BLaER1 (cell line): ENCODE measurements at regions not wholly inside any gene's neighbourhood (a gene's known extent, or its start where the extent isn't known, plus 50 kb on each side); places are given as distances from the start of the nearest gene placed in this dataset.
"Not testable (repeated sequence)": the region's sequence is repeated elsewhere in the genome, so short reads cannot be mapped to it uniquely, and the experiment has no call there.

ENCODE experiments used
- H3K27ac ChIP-seq: shearing (Covaris generic); formaldehyde crosslinking; 2 replicates; pipeline ENCODE4 v1.8.1; 2022
- H3K27me3 ChIP-seq: shearing (Covaris generic); formaldehyde crosslinking; 2 replicates; pipeline ENCODE4 v1.8.1; 2022
- H3K36me3 ChIP-seq: shearing (Covaris generic); formaldehyde crosslinking; 2 replicates; pipeline ENCODE4 v1.8.1; 2022
- H3K4me1 ChIP-seq: shearing (Covaris generic); formaldehyde crosslinking; 2 replicates; pipeline ENCODE4 v1.8.1; 2022
- H3K4me2 ChIP-seq: shearing (Covaris generic); formaldehyde crosslinking; 2 replicates; pipeline ENCODE4 v1.8.1; 2022
- H3K4me3 ChIP-seq: shearing (Covaris generic); formaldehyde crosslinking; 2 replicates; pipeline ENCODE4 v1.8.1; 2022
- H3K9ac ChIP-seq: shearing (Covaris generic); formaldehyde crosslinking; 2 replicates; pipeline ENCODE4 v1.8.1; 2022
- H3K9me3 ChIP-seq: shearing (Covaris generic); formaldehyde crosslinking; 2 replicates; pipeline ENCODE4 v1.8.1; 2022
- H4K20me1 ChIP-seq: shearing (Covaris generic); formaldehyde crosslinking; 2 replicates; pipeline ENCODE4 v1.8.1; 2022
- Cebpa-rat ChIP-seq: shearing (Covaris generic); IDR thresholded peaks from 2 replicates; pipeline ENCODE4 v1.8.1; 2022

DNA sequence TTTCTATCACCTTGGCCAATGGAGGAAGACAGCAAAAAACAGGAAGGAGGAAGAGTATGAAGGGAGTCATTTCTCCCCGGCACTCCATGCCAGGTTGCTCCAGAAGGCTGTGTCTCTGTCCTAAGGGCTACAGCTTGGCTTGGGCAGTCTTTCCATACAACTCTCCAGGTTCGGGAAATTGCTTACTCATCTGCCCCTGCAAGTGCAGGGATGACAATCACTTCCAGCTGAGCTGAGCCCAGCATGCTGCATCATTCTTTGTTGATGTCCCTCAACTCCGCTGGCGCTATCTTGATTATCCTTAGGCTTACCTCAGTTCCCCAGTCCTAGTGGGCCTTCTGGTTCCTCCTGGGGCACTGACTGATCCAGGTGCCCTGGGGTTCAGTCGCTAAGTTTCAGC is 86.9 kb upstream of the COPS8 start:
- H3K4me3 ChIP-seq: no peak overlapping the region
- no peak for TF ChIP-seq Cebpa-rat
- H3K4me2 ChIP-seq: no peak overlapping the region
- no peaks in the 10 kb centered on the region for H3K36me3 ChIP-seq
- H3K4me1 ChIP-seq: peaks cover 93% of the 10 kb centered on the region
- peaks cover 21% of the 10 kb centered on the region for H3K9me3 ChIP-seq
- no peak overlapping the region for H3K9ac ChIP-seq
- H3K27me3 ChIP-seq: no peaks in the 10 kb centered on the region
- H4K20me1 ChIP-seq: no peaks in the 10 kb centered on the region
- no peak overlapping the region for H3K27ac ChIP-seq

DNA sequence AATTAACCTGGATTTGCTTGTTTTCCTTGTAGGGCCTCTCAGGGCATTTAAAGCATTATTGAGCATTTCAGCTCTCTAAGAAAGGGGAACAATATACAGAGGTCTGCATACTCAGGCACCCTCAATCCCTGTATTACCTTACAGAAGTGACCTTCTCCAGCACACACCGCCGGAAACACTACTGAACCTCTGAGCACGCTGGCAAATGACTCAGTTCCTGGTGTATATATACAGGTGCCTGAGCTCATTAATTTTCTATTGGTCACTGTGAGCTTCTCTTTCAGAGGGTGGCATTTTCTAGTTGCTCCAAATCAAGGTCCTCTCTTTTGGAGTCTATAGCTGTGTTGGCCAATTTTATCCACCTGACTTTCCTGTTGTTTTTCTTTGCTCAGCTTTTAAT is 85.2 kb upstream of the COPS8 start:
- H3K27ac ChIP-seq: no peak overlapping the region
- H3K9ac ChIP-seq: no peak overlapping the region
- peak overlapping the region; percentile 28 for H3K4me2 ChIP-seq
- H3K4me1 ChIP-seq: peaks cover 92% of the 10 kb centered on the region
- H4K20me1 ChIP-seq: no peaks in the 10 kb centered on the region
- no peaks in the 10 kb centered on the region for H3K36me3 ChIP-seq
- no peak overlapping the region; the same call in 1 of the 2 replicates for H3K4me3 ChIP-seq
- H3K27me3 ChIP-seq: no peaks in the 10 kb centered on the region
- TF ChIP-seq Cebpa-rat: no peak
- H3K9me3 ChIP-seq: peaks cover 26% of the 10 kb centered on the region

- H3K4me3 ChIP-seq, H3K4me2 ChIP-seq, H3K9me3 ChIP-seq, H3K36me3 ChIP-seq, H3K9ac ChIP-seq, H3K27ac ChIP-seq, H4K20me1 ChIP-seq, H3K27me3 ChIP-seq: not testable (repeated sequence)
- H3K4me1 ChIP-seq: peaks cover 45% of the 10 kb centered on the region
Measured at GRCh38 chr2:237005341-237005740, 80.3 kb upstream of the COPS8 start.

DNA sequence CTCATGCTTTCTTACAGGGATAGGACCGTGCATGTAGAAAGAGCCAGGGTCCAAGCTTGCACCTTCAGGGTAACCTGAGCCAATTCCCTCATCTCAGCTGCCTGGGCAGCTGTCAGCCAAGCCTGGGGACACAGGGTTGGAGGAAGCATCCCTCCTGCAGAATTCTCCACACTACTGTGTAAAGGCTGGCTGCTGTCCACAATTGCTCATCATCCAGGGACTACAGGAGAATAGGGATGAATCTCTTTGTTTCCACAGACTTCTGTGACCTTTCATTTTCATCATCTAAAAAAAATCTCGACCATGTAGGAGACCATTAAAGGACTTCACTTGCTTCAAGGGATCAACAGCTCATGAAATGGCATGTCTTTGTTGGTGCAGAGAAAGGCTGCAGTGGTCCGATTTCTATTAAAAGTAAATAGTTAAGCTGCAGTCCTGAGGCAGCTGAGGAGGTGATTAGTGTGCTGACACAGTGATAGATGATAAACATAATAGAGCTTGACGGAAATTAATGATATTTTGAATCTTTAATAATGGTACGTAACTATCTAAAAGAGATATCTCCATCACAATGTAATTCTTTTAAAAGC is 74.4 kb upstream of the COPS8 start:
- Histone ChIP-seq H3K27me3 (no peaks in the 10 kb centered on the region), H3K36me3 (no peaks in the 10 kb centered on the region)
- no peak for TF ChIP-seq Cebpa-rat

GRCh38 chr2:237012004-237012403 is 73.7 kb upstream of the COPS8 start:
- Histone ChIP-seq H4K20me1 (no peaks in the 10 kb centered on the region), H3K27ac (no peak overlapping the region), H3K9me3 (peaks cover 9% of the 10 kb centered on the region; the same call in 1 of the 2 replicates), H3K9ac (no peak overlapping the region), H3K4me2 (no peak overlapping the region), H3K4me1 (no peaks in the 10 kb centered on the region), H3K4me3 (no peak overlapping the region), H3K27me3 (no peaks in the 10 kb centered on the region), H3K36me3 (no peaks in the 10 kb centered on the region)
- TF ChIP-seq Cebpa-rat: no peak

More for the DNA sequence above, 74.4 kb upstream of the COPS8 start:
- Histone ChIP-seq H3K4me1 (no peaks in the 10 kb centered on the region), H4K20me1 (no peaks in the 10 kb centered on the region), H3K4me2 (no peak overlapping the region), H3K4me3 (no peak overlapping the region), H3K9me3 (peaks cover 9% of the 10 kb centered on the region; the same call in 1 of the 2 replicates), H3K27ac (no peak overlapping the region), H3K9ac (no peak overlapping the region)

DNA sequence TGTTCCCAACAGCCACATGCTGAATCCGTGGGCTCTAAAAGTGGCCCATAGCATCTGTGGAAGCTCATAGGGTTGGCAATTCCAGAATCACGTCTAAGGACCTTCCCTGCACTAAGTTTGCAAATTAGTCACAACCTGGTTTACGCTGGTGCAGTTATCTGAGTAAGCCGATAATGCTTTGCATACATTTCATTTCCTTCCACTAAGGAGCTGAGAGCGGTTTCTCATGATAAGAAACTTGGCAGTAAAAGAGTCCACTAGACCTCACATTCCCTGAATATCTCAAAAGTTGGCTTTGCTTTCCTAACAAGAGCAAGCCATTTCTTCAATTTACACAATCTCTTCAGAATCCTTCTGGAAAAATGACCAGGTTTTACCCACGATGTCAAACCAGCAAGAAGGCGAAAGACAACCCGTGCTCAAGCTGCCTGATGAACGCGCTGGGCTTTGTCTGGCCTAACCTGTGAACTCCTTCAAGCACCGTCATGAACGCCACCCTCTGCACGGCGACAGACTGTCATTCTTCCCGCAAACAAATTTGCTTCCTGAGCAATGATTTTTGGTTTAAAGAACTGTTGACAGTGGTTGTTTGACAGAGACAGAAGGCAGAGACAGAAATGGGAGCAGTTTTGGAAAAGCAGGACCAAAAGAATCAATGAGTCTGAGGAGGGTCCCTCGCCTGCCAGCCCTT is 73.0 kb upstream of the COPS8 start:
- Histone ChIP-seq H4K20me1 (no peaks in the 10 kb centered on the region), H3K9me3 (peaks cover 9% of the 10 kb centered on the region; the same call in 1 of the 2 replicates), H3K27me3 (no peaks in the 10 kb centered on the region), H3K36me3 (no peaks in the 10 kb centered on the region), H3K9ac (no peak overlapping the region), H3K4me1 (no peaks in the 10 kb centered on the region), H3K27ac (no peak overlapping the region), H3K4me2 (no peak overlapping the region), H3K4me3 (no peak overlapping the region)
- no peak for TF ChIP-seq Cebpa-rat

DNA sequence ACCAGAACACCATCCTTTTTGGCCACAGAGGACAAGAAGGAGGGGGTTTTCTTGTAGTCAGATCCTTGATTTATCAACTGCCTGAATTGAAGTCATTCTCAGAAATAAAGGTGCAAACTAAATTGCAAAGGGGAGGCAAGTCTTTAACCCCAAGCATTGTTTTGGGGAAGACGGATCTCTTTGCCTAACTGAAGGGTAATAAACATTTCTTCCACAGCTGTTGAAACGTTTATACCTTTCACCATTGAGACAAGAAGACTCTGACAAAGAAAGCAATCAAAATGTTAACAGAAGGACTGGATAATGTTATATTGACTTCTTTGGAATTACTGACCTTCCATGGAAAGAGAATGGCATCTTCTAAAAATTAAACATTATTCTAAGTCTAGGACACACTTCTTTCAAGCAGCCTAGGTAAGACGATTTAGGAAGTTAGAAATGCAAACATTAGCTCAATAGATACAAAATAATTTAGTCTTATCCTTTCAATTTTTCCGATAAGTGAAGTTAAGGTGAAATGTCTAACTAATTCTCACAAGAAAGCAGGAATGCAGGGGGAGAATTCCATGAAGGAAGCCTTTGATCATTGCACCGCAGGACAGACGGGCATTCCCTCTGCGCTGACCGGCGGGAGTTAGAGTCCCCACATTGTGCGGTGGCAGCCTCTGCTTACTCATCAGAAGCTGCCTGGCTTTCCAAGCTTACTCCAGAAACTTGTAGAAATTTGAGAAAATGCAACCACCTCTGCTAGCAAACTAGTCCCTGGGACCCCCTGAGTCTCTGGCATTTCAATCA is 69.4 kb upstream of the COPS8 start:
- Histone ChIP-seq H3K4me3 (no peak overlapping the region), H3K27me3 (no peaks in the 10 kb centered on the region), H3K36me3 (no peaks in the 10 kb centered on the region), H3K27ac (no peak overlapping the region), H3K9me3 (peaks cover 9% of the 10 kb centered on the region; the same call in 1 of the 2 replicates), H3K9ac (no peak overlapping the region), H3K4me1 (peaks cover 11% of the 10 kb centered on the region), H3K4me2 (no peak overlapping the region), H4K20me1 (no peaks in the 10 kb centered on the region)
- no peak for TF ChIP-seq Cebpa-rat

- Histone ChIP-seq H3K27me3 (no peaks in the 10 kb centered on the region), H3K27ac (no peak overlapping the region), H4K20me1 (no peaks in the 10 kb centered on the region), H3K4me3 (no peak overlapping the region), H3K4me2 (peak overlapping the region; percentile 30; the same call in 1 of the 2 replicates), H3K36me3 (no peaks in the 10 kb centered on the region), H3K9me3 (peaks cover 9% of the 10 kb centered on the region), H3K9ac (no peak overlapping the region), H3K4me1 (peaks cover 17% of the 10 kb centered on the region)
- no peak for TF ChIP-seq Cebpa-rat
Measured at GRCh38 chr2:237020090-237020489, 65.6 kb upstream of the COPS8 start.

GRCh38 chr2:237022533-237022932 is 63.2 kb upstream of the COPS8 start:
- H3K4me3 ChIP-seq: no peak overlapping the region
- H3K27ac ChIP-seq: no peak overlapping the region
- TF ChIP-seq Cebpa-rat: no peak
- H3K4me1 ChIP-seq: peaks cover 24% of the 10 kb centered on the region
- H3K9me3 ChIP-seq: peaks cover 9% of the 10 kb centered on the region
- H4K20me1 ChIP-seq: no peaks in the 10 kb centered on the region
- peak overlapping the region; percentile 19; the same call in 1 of the 2 replicates for H3K4me2 ChIP-seq
- no peak overlapping the region for H3K9ac ChIP-seq
- no peaks in the 10 kb centered on the region for H3K27me3 ChIP-seq
- no peaks in the 10 kb centered on the region for H3K36me3 ChIP-seq

GRCh38 chr2:237024255-237024654 is 61.4 kb upstream of the COPS8 start:
- H3K27ac ChIP-seq: no peak overlapping the region

More at GRCh38 chr2:237024255-237024654, 61.4 kb upstream of the COPS8 start:
- no peak overlapping the region for H3K9ac ChIP-seq
- H3K27me3 ChIP-seq: no peaks in the 10 kb centered on the region
- no peaks in the 10 kb centered on the region for H3K36me3 ChIP-seq
- peaks cover 24% of the 10 kb centered on the region for H3K4me1 ChIP-seq
- peaks cover 9% of the 10 kb centered on the region for H3K9me3 ChIP-seq
- no peak overlapping the region for H3K4me3 ChIP-seq
- no peak overlapping the region for H3K4me2 ChIP-seq
- H4K20me1 ChIP-seq: no peaks in the 10 kb centered on the region
- no peak for TF ChIP-seq Cebpa-rat
